Loucy (cell line): ENCODE measurements at regions not wholly inside any gene's neighbourhood (a gene's known extent, or its start where the extent isn't known, plus 50 kb on each side); places are given as distances from the start of the nearest gene placed in this dataset.

ENCODE experiments used
- EZH2phosphoT487 ChIP-seq: fragments of 200-600 bp; IDR thresholded peaks from 2 replicates; pipeline ENCODE4 v1.6.1; 2018; ENCODE audit warnings: antibody characterized with exemption, mild to moderate bottlenecking, moderate library complexity, borderline replicate concordance
- TF ChIP-seq, protein P1 (sequence below): fragments of 200-600 bp; sonication (generic); conservative IDR thresholded peaks from 2 replicates; pipeline ENCODE4 v1.5.1; 2014; ENCODE audit warnings: mild to moderate bottlenecking, antibody characterized with exemption, low read length

DNA sequence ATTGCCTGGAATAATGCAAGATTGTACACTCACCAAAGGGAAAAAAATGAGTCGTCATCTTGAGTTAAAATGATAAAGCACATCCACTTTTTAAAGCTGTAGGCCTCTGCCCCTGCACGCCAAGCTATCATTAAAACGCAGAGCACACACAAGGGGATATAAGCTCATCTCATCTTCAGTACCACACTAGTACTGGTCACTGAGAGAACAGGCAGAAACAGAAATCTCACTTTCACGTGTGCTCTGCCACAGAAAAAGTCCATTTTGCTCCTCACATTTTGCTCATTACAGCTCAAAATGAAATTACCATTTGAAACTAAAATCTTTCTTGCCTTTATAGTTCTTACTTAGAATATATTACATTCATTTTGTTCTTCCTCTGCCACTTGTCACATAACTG is 99.2 kb upstream of the SLC30A5 start:
- TF ChIP-seq, protein P1, sequence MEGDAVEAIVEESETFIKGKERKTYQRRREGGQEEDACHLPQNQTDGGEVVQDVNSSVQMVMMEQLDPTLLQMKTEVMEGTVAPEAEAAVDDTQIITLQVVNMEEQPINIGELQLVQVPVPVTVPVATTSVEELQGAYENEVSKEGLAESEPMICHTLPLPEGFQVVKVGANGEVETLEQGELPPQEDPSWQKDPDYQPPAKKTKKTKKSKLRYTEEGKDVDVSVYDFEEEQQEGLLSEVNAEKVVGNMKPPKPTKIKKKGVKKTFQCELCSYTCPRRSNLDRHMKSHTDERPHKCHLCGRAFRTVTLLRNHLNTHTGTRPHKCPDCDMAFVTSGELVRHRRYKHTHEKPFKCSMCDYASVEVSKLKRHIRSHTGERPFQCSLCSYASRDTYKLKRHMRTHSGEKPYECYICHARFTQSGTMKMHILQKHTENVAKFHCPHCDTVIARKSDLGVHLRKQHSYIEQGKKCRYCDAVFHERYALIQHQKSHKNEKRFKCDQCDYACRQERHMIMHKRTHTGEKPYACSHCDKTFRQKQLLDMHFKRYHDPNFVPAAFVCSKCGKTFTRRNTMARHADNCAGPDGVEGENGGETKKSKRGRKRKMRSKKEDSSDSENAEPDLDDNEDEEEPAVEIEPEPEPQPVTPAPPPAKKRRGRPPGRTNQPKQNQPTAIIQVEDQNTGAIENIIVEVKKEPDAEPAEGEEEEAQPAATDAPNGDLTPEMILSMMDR, result no peak
- no peak for TF ChIP-seq EZH2phosphoT487
